Esophagus muscularis mucosa (tissue), 4 donors: ENCODE measurements at regions not wholly inside any gene's neighbourhood (a gene's known extent, or its start where the extent isn't known, plus 50 kb on each side); places are given as distances from the start of the nearest gene placed in this dataset.

Experiments
- DNase-seq: peaks from one replicate; pipeline ENCODE4 v3.0.0-alpha.2; 2017; ENCODE audit errors: extremely low spot score
- H3K27ac ChIP-seq, 4 donors: fragments of 200-600 bp; sonication (generic); replicated peaks in 1 of 4; 1 replicate in 3 of 4; 2 replicates in 1 of 4; pipeline ENCODE4 v1.5.1; 2016 to 2019; ENCODE audit warnings: mild to moderate bottlenecking in 1 of 4
- H3K27me3 ChIP-seq, 4 donors: fragments of 200-600 bp; sonication (generic); one replicate each; pipeline versions ENCODE4 v1.5.1 to v1.6.0; 2016 to 2019
- H3K36me3 ChIP-seq, 4 donors: fragments of 200-600 bp; sonication (generic); one replicate each; pipeline ENCODE4 v1.5.1; 2016 to 2019
- H3K4me1 ChIP-seq, 4 donors: fragments of 200-600 bp; sonication (generic); one replicate each; pipeline ENCODE4 v1.5.1; 2016 to 2019
- H3K4me3 ChIP-seq, 4 donors: fragments of 200-600 bp; sonication (generic); 1 replicate in 2 of 4; 2 replicates in 2 of 4; pipeline ENCODE4 v1.5.1; 2016 to 2019; ENCODE audit warnings: mild to moderate bottlenecking in 4 of 4, moderate library complexity in 1 of 4
- H3K9me3 ChIP-seq, 4 donors: fragments of 200-600 bp; sonication (generic); 1 replicate in 3 of 4; 2 replicates in 1 of 4; pipeline ENCODE4 v1.5.1; 2016 to 2019
- EP300 ChIP-seq: sonication (generic); formaldehyde crosslinking; IDR thresholded peaks from one replicate; pipeline ENCODE4 v1.6.1; 2017; ENCODE audit warnings: antibody characterized with exemption
- POLR2A ChIP-seq: fragments of 450-650 bp; IDR thresholded peaks from one replicate; pipeline ENCODE4 v1.6.1; 2017; ENCODE audit warnings: antibody characterized with exemption, moderate library complexity, mild to moderate bottlenecking, low read depth
- POLR2AphosphoS5 ChIP-seq, 2 donors: sonication (generic); formaldehyde crosslinking; IDR thresholded peaks; one replicate each; pipeline ENCODE4 v1.6.1; 2017; ENCODE audit warnings: antibody characterized with exemption in 2 of 2
- WGBS: methylation state at CpG from one replicate; pipeline ENCODE4 v1.1.5; 2018; 5-methylcytosine and 5-hydroxymethylcytosine counted together
- intact Hi-C: fragments of 100-400 bp; cut with DNase I; formaldehyde crosslinking; loops from one replicate; pipeline ENCODE4 v1.15.1; 2023
- TF ChIP-seq, protein P1 (sequence below), 3 experiments: fragments of 200-600 bp in 2 of 3; fragments of 450-650 bp in 1 of 3; sonication (generic) in 2 of 3; IDR thresholded peaks; one replicate each; pipeline ENCODE4 v1.5.1; 2017 to 2019; ENCODE audit warnings: antibody characterized with exemption in 3 of 3, mild to moderate bottlenecking in 2 of 3, moderate library complexity in 1 of 3

DNA sequence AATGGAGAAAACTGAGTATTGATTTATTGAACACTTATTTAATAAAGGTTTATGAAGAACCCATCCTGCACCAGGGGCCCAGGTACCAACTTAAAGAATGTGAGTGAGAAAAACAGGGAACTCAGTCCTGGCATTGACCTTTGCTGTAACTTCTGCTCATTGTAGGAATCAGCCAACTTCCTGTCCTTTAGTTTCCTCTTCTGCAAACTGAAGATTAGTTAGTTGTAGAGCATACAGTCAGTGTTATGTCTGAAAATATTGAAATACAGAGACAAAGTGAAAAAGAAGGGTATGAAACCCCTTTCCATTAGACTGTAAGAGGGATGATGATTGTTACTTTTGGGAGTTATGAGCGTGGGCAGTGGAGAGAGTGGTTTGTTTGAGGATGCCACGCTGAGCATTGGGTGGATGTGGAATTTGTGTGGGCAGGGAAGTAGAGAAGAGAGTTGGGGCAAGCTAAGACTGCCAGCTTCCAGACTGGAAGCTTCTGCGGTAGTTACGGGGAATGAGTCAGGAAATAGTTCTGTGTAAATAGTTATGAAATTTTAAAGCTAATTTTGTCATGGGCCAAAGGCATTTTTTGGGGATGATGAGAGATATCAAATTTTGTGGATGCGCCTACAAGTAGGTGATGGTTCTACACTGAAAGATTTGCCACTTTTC lies 89.2 kb downstream of the GPR88 start:
- intact Hi-C loops, result no loop called here
- DNase-seq, result no peak
- Histone ChIP-seq H3K27me3 (no peaks in the 10 kb centered on the region), H3K4me3 (no peak overlapping the region), H3K36me3 (no peaks in the 10 kb centered on the region), H3K27ac (no peak overlapping the region), H3K4me1 (peaks cover 0 to 47% (median 36%) of the 10 kb centered on the region in 4 donors), H3K9me3 (no peaks in the 10 kb centered on the region)
- 68% methylated on average over 5 of the region's 5 CpGs for WGBS
- TF ChIP-seq POLR2A (no peak), POLR2AphosphoS5 (IDR thresholded peaks at IDR 0.05) (no peak), EP300 (no peak)
- TF ChIP-seq, protein P1, sequence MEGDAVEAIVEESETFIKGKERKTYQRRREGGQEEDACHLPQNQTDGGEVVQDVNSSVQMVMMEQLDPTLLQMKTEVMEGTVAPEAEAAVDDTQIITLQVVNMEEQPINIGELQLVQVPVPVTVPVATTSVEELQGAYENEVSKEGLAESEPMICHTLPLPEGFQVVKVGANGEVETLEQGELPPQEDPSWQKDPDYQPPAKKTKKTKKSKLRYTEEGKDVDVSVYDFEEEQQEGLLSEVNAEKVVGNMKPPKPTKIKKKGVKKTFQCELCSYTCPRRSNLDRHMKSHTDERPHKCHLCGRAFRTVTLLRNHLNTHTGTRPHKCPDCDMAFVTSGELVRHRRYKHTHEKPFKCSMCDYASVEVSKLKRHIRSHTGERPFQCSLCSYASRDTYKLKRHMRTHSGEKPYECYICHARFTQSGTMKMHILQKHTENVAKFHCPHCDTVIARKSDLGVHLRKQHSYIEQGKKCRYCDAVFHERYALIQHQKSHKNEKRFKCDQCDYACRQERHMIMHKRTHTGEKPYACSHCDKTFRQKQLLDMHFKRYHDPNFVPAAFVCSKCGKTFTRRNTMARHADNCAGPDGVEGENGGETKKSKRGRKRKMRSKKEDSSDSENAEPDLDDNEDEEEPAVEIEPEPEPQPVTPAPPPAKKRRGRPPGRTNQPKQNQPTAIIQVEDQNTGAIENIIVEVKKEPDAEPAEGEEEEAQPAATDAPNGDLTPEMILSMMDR (IDR thresholded peaks at IDR 0.05), result no peak

DNA sequence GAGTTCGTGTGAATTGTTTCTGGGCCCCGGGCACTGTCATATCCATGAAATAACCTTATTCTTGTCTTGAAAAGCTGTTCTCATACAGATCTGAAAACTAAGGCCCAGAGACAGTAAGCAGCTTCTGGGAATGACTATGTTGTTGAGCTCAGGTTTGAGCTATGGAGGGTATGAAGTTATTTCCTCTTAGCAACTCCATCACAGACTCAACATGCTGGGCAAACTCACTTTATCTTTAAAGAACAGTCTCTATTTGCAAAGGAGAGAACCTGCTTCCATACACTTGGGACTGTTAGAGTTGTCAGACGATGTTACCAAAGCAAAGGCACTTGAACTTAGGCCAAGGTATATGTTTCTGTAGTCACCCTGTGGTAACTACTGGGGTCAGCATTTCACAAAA lies 90.0 kb downstream of the GPR88 start:
- Histone ChIP-seq H3K4me1 (peaks cover 0 to 40% (median 33%) of the 10 kb centered on the region in 4 donors), H3K9me3 (no peaks in the 10 kb centered on the region), H3K27ac (peak overlapping the region in 3 of 4 donors; percentile 27 to 48 (median 28)), H3K4me3 (no peak overlapping the region), H3K27me3 (no peaks in the 10 kb centered on the region), H3K36me3 (no peaks in the 10 kb centered on the region)
- 89% methylated on average over 3 of the region's 3 CpGs for WGBS
- no peak for DNase-seq
- TF ChIP-seq POLR2A, result no peak
- no peak for TF ChIP-seq EP300
- no peak for TF ChIP-seq POLR2AphosphoS5 (IDR thresholded peaks at IDR 0.05)
- intact Hi-C loops, result no loop called here

DNA sequence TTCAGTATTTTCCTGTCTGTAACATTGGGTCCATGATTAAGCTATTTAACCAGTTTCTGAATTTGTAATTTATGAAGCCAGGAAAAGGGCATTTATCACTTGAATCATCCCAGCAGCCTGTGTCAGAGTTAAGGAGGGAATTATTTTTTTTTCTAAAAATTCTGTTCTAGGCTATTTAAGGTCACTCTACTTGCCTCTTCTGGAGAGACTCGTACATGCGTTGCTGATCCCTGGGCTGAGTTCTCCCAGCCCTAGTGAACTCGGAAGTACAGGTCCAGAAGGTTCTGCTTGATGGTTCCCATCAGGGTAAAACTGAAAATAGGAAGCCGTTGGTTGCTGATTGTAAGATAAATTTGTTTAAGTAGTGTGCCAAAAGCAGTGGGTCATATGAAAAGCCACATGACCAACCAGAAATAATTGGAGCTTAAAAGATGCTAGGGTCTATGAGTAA lies 90.7 kb downstream of the GPR88 start:
- intact Hi-C loops, result no loop called here
- TF ChIP-seq POLR2A, result no peak
- TF ChIP-seq, protein P1 (IDR thresholded peaks at IDR 0.05), result no peak
- TF ChIP-seq EP300, result no peak
- TF ChIP-seq POLR2AphosphoS5 (IDR thresholded peaks at IDR 0.05), result no peak
- 53% methylated on average over 4 of the region's 4 CpGs for WGBS
- Histone ChIP-seq H3K4me1 (peaks cover 0 to 34% (median 32%) of the 10 kb centered on the region in 4 donors), H3K27ac (peak overlapping the region; percentile 17 to 48 (median 28)), H3K4me3 (no peak overlapping the region), H3K36me3 (no peaks in the 10 kb centered on the region), H3K27me3 (no peaks in the 10 kb centered on the region), H3K9me3 (no peaks in the 10 kb centered on the region)
- DNase-seq, result no peak

DNA sequence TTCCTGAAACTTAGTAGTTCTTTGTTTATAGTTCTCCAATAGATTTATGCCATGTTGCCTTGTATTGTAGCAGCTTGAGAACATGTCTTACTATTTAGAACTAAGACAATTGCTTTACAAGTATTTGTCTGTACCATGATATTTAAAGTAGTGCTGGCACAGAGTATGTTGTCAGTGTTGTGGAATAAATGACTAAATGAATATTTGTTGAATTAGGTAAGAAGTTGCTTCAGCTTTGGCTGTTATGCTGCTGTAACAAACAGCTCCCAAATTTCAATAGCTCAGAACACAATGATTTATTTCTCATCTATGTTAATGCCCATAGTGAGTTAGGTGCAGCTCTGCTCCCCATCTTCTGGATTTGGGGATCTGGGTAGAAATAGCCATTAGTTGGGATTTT lies 90.2 kb upstream of the VCAM1 start:
- no peak for TF ChIP-seq POLR2AphosphoS5 (IDR thresholded peaks at IDR 0.05)
- TF ChIP-seq EP300, result no peak
- no peak for TF ChIP-seq POLR2A
- TF ChIP-seq, protein P1 (IDR thresholded peaks at IDR 0.05), result no peak
- Histone ChIP-seq H3K36me3 (no peaks in the 10 kb centered on the region), H3K27ac (peak overlapping the region in 1 of 4 donors; percentile 48), H3K27me3 (no peaks in the 10 kb centered on the region), H3K9me3 (no peaks in the 10 kb centered on the region), H3K4me3 (no peak overlapping the region), H3K4me1 (peaks cover 0 to 34% (median 32%) of the 10 kb centered on the region in 4 donors)
- no peak for DNase-seq
- intact Hi-C loops, result no loop called here

DNA sequence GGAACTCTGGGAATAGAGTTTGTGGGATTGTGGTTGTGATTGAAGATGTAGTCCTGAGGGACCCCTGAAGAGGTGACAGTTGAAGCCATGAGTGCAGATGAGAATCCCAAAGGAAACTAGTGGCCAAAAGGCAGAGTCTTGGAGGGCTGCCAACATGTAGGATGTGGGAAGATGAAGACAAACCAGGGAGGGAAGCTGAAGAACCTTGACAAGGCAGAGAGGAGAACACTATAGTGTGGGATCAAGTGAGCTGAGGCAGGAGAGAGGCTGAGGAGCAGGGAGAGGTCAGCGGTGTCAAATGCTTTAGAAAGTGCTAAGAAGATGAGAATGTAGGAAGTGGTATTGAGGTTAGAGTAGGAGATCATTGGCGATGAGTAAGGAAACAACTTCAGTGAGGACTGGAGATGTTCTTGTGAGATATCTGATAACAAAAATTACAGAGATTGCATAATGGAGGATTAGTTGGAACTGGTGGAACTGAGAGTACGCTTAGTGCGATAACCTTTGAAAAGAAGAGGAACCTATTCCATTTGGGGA lies 88.5 kb upstream of the VCAM1 start:
- 79% methylated on average over 4 of the region's 4 CpGs for WGBS
- no peaks in the 10 kb centered on the region for H3K9me3 ChIP-seq
- TF ChIP-seq, protein P1 (IDR thresholded peaks at IDR 0.05), result no peak
- TF ChIP-seq EP300, result no peak
- no peak for TF ChIP-seq POLR2A
- no peak for TF ChIP-seq POLR2AphosphoS5 (IDR thresholded peaks at IDR 0.05)
- DNase-seq, result no peak
- H3K4me1 ChIP-seq, result peaks cover 0 to 34% (median 28%) of the 10 kb centered on the region in 4 donors
- H3K36me3 ChIP-seq, result no peaks in the 10 kb centered on the region
- intact Hi-C loops, result no loop called here
- no peak overlapping the region for H3K4me3 ChIP-seq
- no peak overlapping the region for H3K27ac ChIP-seq
- no peaks in the 10 kb centered on the region for H3K27me3 ChIP-seq
